ENCODE measurements at regions not wholly inside any gene's neighbourhood (a gene's known extent, or its start where the extent isn't known, plus 50 kb on each side); places are given as distances from the start of the nearest gene placed in this dataset.

DNA sequence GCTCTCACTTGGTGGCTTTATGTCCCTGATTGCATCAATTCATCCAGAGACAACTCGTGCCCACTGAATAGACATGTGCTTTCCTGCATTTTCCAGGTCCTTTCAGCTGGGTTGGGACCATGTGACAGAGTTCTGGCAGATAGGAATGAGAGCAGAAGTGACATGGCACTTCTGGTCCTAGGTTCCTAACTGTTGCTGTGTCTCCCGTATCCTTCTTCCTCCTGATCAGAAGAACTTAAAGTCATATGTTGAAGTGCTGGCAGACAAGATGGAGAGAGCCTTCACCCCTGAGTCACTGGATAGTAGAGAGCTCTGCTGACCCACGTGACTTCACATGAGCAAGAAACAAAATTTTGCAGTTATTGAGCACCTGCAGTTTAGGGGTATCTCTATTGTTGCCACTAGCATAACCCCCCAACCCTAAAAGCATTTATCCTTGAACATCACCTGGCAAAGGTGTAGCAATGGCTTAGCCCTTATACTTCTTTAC is 80.0 kb downstream of the NREP start:
- TF ChIP-seq, protein P1, sequence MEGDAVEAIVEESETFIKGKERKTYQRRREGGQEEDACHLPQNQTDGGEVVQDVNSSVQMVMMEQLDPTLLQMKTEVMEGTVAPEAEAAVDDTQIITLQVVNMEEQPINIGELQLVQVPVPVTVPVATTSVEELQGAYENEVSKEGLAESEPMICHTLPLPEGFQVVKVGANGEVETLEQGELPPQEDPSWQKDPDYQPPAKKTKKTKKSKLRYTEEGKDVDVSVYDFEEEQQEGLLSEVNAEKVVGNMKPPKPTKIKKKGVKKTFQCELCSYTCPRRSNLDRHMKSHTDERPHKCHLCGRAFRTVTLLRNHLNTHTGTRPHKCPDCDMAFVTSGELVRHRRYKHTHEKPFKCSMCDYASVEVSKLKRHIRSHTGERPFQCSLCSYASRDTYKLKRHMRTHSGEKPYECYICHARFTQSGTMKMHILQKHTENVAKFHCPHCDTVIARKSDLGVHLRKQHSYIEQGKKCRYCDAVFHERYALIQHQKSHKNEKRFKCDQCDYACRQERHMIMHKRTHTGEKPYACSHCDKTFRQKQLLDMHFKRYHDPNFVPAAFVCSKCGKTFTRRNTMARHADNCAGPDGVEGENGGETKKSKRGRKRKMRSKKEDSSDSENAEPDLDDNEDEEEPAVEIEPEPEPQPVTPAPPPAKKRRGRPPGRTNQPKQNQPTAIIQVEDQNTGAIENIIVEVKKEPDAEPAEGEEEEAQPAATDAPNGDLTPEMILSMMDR (IDR thresholded peaks at IDR 0.05; ENCODE audit: low read depth, low read length) = no peak
- TF ChIP-seq EZH2phosphoT487 (IDR thresholded peaks at IDR 0.05; ENCODE audit: low read depth) = no peak
